Dermis blood vessel endothelial cell (primary cell): ENCODE measurements at regions not wholly inside any gene's neighbourhood (a gene's known extent, or its start where the extent isn't known, plus 50 kb on each side); places are given as distances from the start of the nearest gene placed in this dataset.
"Not testable (repeated sequence)": the region's sequence is repeated elsewhere in the genome, so short reads cannot be mapped to it uniquely, and the experiment has no call there.

Experiments
- DNase-seq: peaks from one replicate; pipeline ENCODE4 v3.0.0; 2010

DNA sequence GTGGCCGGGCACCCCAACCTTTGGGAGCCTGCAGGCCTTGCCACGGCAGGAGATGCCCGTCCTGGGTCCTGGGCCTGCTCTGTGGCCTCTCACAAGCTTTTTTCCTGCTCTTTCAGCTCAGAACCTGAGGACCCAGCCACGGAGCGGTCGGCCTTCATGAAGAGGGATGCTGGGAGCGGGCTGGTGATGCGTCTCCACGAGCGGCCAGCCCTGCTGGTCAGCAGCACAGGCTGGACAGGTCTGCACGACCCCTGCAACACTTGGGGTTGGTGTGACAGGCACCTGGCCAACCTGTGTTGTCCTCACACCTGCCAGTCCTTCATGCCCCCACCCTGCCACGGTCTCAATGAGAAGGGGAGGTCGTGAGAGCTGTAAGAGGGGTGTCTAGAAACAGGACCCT is 170.0 kb downstream of the ADRA2C start:
- no peak for DNase-seq

DNA sequence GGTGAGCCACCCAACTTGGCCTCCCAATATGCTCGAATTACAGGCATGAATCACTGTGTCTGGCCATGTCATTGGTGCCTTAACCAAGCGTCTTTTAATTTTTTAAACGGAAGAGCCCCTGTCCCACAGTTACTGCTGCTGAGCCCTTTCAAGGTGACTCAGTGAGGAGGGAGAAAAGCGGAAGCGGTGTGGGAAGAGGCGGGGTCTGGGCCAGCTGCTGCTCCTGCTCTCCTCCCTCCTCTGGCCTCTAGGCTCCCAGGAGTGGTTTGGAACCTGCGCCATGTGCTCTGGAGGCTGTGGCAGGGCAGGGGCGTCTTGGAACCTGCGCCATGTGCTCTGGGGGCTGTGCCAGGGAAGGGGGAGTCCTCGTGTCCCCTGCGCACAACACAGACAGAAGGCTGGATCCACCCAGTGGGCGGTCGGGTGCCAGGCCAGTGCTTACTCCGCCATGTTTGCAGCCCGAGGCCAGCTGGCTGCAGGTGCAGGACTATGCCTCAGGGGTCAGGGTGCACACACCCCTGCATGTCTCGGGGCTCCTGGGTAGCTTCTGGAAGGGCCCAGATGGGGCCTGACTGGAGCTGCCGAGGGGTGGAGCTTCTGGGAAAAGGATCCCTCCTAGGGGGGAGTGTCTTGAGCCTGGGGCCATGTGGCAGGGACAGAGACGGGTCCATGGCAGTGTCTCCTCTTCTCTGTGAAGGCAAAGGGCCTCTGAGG is 171.8 kb downstream of the ADRA2C start:
- not testable (repeated sequence) for DNase-seq

GRCh38 chr4:3938676-3939075 is 172.5 kb downstream of the ADRA2C start:
- not testable (repeated sequence) for DNase-seq

- not testable (repeated sequence) for DNase-seq
These were observed 173.9 kb downstream of the ADRA2C start for GRCh38 chr4:3939954-3940591.

- DNase-seq, result not testable (repeated sequence)
These were observed 175.7 kb downstream of the ADRA2C start for GRCh38 chr4:3941735-3942522.

DNA sequence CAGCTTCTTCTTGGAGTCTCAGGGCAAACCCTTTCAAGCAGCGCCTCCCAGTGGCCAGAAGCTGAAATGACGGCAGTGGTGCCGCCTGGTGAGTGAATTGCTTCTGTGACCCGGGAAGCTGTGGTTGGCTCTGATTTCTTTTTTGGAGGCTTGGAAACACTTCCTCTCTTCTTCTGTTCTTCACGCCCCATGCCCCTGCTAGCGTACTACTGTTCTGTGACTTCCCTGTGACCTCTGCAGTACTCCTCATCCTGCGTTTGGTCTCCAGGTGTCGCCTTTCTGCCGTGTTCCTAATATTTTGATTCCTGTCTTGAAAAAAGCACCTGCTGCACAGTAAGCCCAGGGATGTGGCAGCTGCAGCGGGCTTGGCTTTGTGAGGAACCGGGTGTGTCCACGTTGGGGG is 176.4 kb downstream of the ADRA2C start:
- DNase-seq, result peak; percentile 48

DNA sequence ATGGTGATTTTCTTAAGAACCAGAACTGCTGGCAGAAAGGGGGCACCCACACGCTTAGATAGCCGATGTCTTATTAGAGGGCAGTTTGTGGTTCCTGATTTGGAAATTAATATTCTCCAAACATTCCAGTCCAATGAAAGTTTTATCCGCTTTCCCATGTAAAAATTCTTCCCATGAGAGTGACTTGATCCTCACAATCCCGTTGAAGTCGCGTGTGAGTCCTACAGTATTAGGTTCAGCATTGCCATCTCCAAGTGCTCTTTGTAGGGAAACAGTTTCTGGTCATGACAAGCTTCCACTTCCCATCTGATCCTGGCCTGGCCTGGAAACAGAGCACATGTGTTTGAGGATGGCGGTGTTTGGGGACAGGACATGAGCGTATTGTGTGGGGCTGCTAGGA is 176.9 kb downstream of the ADRA2C start:
- DNase-seq, result not testable (repeated sequence)

DNA sequence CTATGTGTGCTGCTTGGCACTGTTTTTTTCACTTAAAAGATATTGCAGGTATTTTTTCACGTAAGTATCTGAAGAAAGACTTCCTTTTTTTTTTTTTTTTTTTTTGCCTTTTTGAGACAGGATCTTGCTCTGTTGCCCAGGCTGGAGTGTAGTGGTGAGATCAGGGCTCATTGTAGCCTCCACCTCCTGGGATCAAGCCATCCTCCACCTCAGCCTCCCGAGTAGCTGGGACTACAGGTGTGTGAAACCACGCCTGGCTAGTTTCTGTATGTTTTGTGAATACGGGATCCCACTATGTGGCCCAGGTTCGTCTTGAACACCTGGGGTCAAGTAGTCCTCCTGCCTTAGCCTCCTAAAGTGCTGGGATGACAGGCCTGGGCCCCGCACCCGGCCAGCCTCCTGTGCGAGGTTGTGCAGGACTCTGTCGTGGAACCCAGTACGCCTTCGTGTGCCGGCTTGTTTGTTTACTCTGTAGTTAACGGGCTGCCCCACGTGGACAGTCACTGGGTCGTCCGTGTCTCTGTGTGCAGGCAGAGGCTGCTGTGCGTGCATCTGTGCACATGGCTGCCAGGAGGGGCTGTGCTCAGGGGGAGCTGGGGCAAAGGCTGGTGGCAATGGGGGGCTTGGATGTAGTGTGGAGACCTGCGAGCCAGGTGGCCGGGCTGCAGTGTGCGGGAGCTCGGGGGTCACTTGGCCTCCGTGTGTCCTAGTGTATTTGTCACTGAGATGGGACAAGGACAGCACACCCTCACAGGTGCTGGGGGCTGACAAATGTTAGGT is 179.5 kb downstream of the ADRA2C start:
- DNase-seq, result no peak

DNA sequence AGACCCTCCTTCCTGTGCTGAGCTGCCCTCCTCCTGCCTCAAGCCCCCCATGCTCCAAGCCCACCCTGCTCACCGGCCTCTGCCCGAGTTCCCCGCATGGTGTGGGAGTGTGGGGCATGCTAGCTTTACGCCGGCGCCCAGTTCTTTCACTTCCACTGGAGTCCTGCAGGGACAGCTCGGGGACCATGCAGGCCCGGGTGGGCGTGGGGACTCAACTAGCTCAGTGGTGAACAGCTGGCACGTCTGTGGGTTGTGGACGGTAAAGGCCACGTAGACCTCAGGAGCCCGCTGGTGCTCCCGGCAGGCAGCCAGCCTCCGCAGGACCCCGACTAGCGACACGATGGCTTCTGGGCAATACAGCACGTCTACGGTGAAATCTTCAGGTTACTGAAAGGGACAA is 180.4 kb downstream of the ADRA2C start:
- not testable (repeated sequence) for DNase-seq

- DNase-seq, result not testable (repeated sequence)
These were observed 181.6 kb downstream of the ADRA2C start for GRCh38 chr4:3947761-3948160.

GRCh38 chr4:3948210-3948609 is 182.0 kb downstream of the ADRA2C start:
- DNase-seq, result not testable (repeated sequence)

DNA sequence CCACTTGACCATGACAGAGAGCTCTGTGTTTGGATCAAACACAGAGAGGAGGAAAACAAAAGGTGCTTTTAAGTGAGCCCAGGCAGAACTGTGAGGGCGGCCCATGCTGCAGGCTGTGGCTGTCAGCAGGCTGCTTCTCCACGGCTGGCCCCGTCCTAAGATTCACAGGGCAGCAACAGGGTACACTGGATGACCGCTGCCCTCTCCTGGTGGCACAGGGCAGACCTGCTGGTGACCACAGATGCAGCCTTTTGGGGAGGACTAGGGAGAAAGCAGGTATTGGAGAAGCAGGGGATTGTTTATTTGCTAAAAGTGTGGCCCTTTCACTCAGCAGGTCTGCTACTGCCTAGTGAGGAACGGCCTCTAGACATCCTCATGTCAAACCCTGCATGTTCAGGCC is 183.7 kb downstream of the ADRA2C start:
- peak; percentile 76 for DNase-seq

GRCh38 chr4:3952443-3953139 is 186.4 kb downstream of the ADRA2C start:
- not testable (repeated sequence) for DNase-seq

- DNase-seq, result not testable (repeated sequence)
These were observed 186.9 kb downstream of the ADRA2C start for GRCh38 chr4:3953140-3953489.

- peak; percentile 76 for DNase-seq
These were observed 188.5 kb downstream of the ADRA2C start for GRCh38 chr4:3954540-3955320.

- DNase-seq, result peak; percentile 99
These were observed 189.4 kb downstream of the ADRA2C start for GRCh38 chr4:3955321-3956164.

DNA sequence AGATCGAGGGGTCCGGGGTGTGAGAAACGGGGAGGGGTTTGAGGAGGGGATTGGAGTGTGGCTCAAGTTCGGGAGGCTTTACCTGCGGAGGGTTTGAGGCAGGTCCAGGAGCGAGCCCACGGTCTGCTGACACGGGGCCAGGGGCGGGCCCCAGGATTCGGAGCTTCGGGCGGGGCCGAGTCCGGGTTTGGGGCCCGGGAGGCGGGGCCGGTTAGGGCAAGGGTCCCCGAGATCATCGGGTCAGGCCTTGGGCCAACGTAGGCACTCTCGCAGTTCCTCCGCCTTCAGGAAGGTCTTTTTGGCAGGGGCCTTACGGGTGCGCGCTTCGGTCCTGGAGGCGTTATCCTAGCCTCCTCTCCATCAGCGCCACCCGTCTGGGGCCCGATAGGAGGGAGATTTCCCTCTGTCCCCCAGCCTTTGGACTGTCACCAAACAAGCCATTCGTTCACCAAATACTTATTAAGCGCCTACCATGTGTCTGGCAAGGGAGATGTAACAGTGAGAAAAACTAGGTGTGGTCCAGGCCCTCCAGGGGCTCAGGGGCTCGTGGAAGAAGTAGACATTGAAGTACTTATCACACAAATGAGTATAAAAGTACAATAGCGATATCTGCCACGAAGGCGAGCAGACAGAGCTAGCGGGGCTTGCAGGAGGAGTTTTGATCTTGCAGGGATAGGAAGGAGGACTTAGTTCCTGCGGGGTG is 190.1 kb downstream of the ADRA2C start:
- DNase-seq, result not testable (repeated sequence)

GRCh38 chr4:3961091-3961672 is 195.0 kb downstream of the ADRA2C start:
- not testable (repeated sequence) for DNase-seq
